GM23338 (cell line): ENCODE measurements at regions not wholly inside any gene's neighbourhood (a gene's known extent, or its start where the extent isn't known, plus 50 kb on each side); places are given as distances from the start of the nearest gene placed in this dataset.
"Not testable (repeated sequence)": the region's sequence is repeated elsewhere in the genome, so short reads cannot be mapped to it uniquely, and the experiment has no call there.

ENCODE experiments used
- CREB1 ChIP-seq: fragments of 250-450 bp; sonication (Bioruptor Pico); IDR thresholded peaks from 2 replicates; pipeline ENCODE4 v1.5.0; 2020; ENCODE audit warnings: low read depth, mild to moderate bottlenecking, moderate library complexity
- EZH2 ChIP-seq: fragments of 200-600 bp; sonication (generic); IDR thresholded peaks from one replicate; pipeline ENCODE4 v1.8.0; 2017; ENCODE audit warnings: antibody characterized with exemption, mild to moderate bottlenecking, low read depth; ENCODE audit not compliant: unreplicated experiment
- EZH2phosphoT487 ChIP-seq: fragments of 200-600 bp; sonication (generic); IDR thresholded peaks from one replicate; pipeline ENCODE4 v1.8.1; 2018; ENCODE audit warnings: antibody characterized with exemption; ENCODE audit not compliant: unreplicated experiment
- POLR2AphosphoS5 ChIP-seq: IDR thresholded peaks from 2 replicates; pipeline ENCODE4 v1.6.1; 2016; ENCODE audit warnings: antibody characterized with exemption, low read depth
- STAT1 ChIP-seq: IDR thresholded peaks from one replicate; pipeline ENCODE4 v1.6.1; 2016; ENCODE audit warnings: antibody characterized with exemption; ENCODE audit not compliant: unreplicated experiment
- TF ChIP-seq, protein P1 (sequence below), 2 experiments: fragments of 200-600 bp in 1 of 2; sonication (generic) in 1 of 2; conservative IDR thresholded peaks; 2 replicates each; pipeline versions ENCODE4 v1.5.1 to v1.6.1; 2016 to 2017; ENCODE audit warnings: antibody characterized with exemption in 2 of 2, low read depth in 2 of 2, mild to moderate bottlenecking in 2 of 2, moderate library complexity in 1 of 2
- TF ChIP-seq, protein P2 (sequence below): IDR thresholded peaks from one replicate; pipeline ENCODE4 v1.6.1; 2018; ENCODE audit warnings: antibody characterized with exemption; ENCODE audit not compliant: unreplicated experiment
- TF ChIP-seq, protein P3 (sequence below): fragments of 250-450 bp; sonication (Bioruptor Pico); IDR thresholded peaks from 2 replicates; pipeline ENCODE4 v1.5.0; 2020; ENCODE audit warnings: mild to moderate bottlenecking, moderate library complexity

DNA sequence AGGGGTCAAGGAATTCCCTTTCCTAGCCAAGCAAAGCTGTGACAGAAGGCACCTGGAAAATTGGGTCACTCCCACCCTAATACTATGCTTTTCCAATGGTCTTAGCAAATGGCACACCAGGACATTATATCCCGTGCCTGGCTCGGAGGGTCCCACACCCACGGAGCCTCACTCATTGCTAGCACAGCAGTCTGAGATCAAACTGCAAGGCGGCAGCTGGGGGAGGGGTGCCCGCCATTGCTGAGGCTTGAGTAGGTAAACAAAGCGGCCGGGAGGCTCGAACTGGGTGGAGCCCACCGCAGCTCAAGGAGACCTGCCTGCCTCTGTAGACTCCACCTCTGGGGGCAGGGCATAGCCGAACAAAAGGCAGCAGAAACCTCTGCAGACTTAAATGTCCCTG is 429.9 kb downstream of the NPIPA8 start:
- TF ChIP-seq, protein P1, sequence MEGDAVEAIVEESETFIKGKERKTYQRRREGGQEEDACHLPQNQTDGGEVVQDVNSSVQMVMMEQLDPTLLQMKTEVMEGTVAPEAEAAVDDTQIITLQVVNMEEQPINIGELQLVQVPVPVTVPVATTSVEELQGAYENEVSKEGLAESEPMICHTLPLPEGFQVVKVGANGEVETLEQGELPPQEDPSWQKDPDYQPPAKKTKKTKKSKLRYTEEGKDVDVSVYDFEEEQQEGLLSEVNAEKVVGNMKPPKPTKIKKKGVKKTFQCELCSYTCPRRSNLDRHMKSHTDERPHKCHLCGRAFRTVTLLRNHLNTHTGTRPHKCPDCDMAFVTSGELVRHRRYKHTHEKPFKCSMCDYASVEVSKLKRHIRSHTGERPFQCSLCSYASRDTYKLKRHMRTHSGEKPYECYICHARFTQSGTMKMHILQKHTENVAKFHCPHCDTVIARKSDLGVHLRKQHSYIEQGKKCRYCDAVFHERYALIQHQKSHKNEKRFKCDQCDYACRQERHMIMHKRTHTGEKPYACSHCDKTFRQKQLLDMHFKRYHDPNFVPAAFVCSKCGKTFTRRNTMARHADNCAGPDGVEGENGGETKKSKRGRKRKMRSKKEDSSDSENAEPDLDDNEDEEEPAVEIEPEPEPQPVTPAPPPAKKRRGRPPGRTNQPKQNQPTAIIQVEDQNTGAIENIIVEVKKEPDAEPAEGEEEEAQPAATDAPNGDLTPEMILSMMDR (conservative IDR thresholded peaks at IDR 0.05; ENCODE audit: low read depth in 2 of 2): not testable (repeated sequence)
- TF ChIP-seq EZH2; POLR2AphosphoS5; STAT1; EZH2phosphoT487; CREB1 (CRISPR knock-in tag): not testable (repeated sequence)
- TF ChIP-seq, protein P2, sequence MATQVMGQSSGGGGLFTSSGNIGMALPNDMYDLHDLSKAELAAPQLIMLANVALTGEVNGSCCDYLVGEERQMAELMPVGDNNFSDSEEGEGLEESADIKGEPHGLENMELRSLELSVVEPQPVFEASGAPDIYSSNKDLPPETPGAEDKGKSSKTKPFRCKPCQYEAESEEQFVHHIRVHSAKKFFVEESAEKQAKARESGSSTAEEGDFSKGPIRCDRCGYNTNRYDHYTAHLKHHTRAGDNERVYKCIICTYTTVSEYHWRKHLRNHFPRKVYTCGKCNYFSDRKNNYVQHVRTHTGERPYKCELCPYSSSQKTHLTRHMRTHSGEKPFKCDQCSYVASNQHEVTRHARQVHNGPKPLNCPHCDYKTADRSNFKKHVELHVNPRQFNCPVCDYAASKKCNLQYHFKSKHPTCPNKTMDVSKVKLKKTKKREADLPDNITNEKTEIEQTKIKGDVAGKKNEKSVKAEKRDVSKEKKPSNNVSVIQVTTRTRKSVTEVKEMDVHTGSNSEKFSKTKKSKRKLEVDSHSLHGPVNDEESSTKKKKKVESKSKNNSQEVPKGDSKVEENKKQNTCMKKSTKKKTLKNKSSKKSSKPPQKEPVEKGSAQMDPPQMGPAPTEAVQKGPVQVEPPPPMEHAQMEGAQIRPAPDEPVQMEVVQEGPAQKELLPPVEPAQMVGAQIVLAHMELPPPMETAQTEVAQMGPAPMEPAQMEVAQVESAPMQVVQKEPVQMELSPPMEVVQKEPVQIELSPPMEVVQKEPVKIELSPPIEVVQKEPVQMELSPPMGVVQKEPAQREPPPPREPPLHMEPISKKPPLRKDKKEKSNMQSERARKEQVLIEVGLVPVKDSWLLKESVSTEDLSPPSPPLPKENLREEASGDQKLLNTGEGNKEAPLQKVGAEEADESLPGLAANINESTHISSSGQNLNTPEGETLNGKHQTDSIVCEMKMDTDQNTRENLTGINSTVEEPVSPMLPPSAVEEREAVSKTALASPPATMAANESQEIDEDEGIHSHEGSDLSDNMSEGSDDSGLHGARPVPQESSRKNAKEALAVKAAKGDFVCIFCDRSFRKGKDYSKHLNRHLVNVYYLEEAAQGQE: not testable (repeated sequence)
- TF ChIP-seq, protein P3, sequence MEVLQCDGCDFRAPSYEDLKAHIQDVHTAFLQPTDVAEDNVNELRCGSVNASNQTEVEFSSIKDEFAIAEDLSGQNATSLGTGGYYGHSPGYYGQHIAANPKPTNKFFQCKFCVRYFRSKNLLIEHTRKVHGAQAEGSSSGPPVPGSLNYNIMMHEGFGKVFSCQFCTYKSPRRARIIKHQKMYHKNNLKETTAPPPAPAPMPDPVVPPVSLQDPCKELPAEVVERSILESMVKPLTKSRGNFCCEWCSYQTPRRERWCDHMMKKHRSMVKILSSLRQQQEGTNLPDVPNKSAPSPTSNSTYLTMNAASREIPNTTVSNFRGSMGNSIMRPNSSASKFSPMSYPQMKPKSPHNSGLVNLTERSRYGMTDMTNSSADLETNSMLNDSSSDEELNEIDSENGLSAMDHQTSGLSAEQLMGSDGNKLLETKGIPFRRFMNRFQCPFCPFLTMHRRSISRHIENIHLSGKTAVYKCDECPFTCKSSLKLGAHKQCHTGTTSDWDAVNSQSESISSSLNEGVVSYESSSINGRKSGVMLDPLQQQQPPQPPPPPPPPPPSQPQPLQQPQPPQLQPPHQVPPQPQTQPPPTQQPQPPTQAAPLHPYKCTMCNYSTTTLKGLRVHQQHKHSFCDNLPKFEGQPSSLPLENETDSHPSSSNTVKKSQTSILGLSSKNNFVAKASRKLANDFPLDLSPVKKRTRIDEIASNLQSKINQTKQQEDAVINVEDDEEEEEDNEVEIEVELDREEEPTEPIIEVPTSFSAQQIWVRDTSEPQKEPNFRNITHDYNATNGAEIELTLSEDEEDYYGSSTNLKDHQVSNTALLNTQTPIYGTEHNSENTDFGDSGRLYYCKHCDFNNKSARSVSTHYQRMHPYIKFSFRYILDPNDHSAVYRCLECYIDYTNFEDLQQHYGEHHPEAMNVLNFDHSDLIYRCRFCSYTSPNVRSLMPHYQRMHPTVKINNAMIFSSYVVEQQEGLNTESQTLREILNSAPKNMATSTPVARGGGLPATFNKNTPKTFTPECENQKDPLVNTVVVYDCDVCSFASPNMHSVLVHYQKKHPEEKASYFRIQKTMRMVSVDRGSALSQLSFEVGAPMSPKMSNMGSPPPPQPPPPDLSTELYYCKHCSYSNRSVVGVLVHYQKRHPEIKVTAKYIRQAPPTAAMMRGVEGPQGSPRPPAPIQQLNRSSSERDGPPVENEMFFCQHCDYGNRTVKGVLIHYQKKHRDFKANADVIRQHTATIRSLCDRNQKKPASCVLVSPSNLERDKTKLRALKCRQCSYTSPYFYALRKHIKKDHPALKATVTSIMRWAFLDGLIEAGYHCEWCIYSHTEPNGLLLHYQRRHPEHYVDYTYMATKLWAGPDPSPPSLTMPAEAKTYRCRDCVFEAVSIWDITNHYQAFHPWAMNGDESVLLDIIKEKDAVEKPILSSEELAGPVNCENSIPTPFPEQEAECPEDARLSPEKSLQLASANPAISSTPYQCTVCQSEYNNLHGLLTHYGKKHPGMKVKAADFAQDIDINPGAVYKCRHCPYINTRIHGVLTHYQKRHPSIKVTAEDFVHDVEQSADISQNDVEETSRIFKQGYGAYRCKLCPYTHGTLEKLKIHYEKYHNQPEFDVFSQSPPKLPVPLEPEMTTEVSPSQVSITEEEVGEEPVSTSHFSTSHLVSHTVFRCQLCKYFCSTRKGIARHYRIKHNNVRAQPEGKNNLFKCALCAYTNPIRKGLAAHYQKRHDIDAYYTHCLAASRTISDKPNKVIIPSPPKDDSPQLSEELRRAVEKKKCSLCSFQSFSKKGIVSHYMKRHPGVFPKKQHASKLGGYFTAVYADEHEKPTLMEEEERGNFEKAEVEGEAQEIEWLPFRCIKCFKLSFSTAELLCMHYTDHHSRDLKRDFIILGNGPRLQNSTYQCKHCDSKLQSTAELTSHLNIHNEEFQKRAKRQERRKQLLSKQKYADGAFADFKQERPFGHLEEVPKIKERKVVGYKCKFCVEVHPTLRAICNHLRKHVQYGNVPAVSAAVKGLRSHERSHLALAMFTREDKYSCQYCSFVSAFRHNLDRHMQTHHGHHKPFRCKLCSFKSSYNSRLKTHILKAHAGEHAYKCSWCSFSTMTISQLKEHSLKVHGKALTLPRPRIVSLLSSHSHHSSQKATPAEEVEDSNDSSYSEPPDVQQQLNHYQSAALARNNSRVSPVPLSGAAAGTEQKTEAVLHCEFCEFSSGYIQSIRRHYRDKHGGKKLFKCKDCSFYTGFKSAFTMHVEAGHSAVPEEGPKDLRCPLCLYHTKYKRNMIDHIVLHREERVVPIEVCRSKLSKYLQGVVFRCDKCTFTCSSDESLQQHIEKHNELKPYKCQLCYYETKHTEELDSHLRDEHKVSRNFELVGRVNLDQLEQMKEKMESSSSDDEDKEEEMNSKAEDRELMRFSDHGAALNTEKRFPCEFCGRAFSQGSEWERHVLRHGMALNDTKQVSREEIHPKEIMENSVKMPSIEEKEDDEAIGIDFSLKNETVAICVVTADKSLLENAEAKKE (CRISPR knock-in tag): not testable (repeated sequence)
